ENCODE measurements at regions not wholly inside any gene's neighbourhood (a gene's known extent, or its start where the extent isn't known, plus 50 kb on each side); places are given as distances from the start of the nearest gene placed in this dataset.

DNA sequence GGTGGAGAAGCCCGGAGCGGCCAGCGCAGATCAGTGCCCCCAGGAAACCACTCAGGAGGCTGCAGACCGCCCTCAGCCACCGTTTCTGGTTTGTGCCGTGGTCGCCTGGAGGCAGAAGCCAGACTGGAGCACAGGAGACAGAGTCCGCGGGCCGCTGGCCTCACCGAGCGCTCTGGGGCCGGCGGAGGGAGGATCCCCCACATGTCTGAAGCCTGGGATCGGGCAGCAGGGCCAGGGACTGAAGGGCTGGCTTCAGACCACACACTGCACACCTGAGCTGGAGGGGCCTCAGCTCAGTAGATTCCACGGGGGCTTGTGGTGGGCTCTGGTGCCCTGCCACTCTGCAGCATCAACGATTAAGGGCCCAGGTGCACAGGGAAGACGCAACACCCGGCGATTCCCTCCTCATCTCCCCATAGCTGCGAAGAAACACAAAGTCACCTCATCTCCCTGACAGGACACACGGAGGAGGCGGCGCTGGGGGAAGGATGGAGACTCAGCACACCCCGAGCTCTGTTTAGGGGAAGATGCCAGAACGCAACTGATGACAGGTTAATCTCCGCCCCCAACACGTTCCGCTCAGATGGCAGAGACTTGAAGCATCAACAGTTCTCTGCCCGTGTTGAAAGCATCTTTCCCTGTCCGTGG, 408.1 kb downstream of the GALR1 start:
- no peak for TF ChIP-seq CTCF (IDR thresholded peaks at IDR 0.05; ENCODE audit: low read length, missing control alignments)
- no peak overlapping the region for H3K4me3 ChIP-seq (replicated peaks; ENCODE audit: low read depth, low read length)
- no peak for DNase-seq (ENCODE audit: low read depth)

DNA sequence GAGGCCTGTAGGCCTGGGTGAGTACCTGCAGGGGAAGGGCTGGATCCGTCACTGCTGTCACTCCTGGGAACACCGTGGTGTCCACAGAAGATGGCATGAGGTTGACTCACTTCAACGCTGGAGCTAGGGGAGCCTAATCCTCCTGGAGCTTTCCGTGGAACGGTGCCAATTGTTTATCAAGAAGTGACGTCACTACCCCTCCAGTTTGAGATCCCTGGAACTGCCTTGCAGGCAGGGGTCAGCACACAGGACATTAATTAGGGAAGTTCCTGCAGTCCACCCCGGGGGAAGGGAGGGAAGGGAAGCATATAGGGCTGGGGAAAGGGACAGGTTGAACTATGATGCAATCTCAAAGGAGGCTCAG, 408.6 kb downstream of the GALR1 start:
- no peak overlapping the region for H3K4me3 ChIP-seq (replicated peaks; ENCODE audit: low read depth, low read length)
- no peak for DNase-seq (ENCODE audit: low read depth)
- no peak for TF ChIP-seq CTCF (IDR thresholded peaks at IDR 0.05; ENCODE audit: low read length, missing control alignments)

- H3K4me3 ChIP-seq (replicated peaks; ENCODE audit: low read depth, low read length), result no peak overlapping the region
- TF ChIP-seq CTCF (IDR thresholded peaks at IDR 0.05; ENCODE audit: low read length, missing control alignments), result no peak
- no peak for DNase-seq (ENCODE audit: low read depth)
Measured at GRCh38 chr18:77658751-77659448, 409.3 kb downstream of the GALR1 start.

- no peak for DNase-seq (ENCODE audit: low read depth)
- TF ChIP-seq CTCF (IDR thresholded peaks at IDR 0.05; ENCODE audit: low read length, missing control alignments), result no peak
- H3K4me3 ChIP-seq (replicated peaks; ENCODE audit: low read depth, low read length), result no peak overlapping the region
Measured at GRCh38 chr18:77666613-77667012, 417.0 kb downstream of the GALR1 start.

GRCh38 chr18:77668219-77668618, 418.6 kb downstream of the GALR1 start:
- no peak overlapping the region for H3K4me3 ChIP-seq (replicated peaks; ENCODE audit: low read depth, low read length)
- no peak for DNase-seq (ENCODE audit: low read depth)
- no peak for TF ChIP-seq CTCF (IDR thresholded peaks at IDR 0.05; ENCODE audit: low read length, missing control alignments)

DNA sequence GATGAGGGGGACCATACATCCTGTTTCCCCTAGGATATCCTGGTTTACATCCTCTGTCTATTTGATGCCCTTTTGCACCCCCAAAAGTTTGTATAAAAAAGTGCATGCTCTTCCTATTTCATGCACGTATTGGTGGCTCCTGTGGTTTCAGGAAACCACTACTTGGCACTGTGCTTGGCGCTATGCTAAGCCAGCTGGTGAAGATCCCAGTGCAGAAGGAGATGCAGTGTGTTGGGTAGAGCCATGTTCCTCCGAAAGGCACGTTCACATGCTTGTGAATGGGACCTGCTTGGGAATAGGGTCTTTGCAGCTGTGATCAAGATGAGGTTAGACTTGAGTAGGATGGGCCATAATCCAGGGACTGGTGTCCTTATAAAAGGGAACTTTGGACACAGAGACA, 419.7 kb downstream of the GALR1 start:
- no peak for DNase-seq (ENCODE audit: low read depth)
- no peak for TF ChIP-seq CTCF (IDR thresholded peaks at IDR 0.05; ENCODE audit: low read length, missing control alignments)
- H3K4me3 ChIP-seq (replicated peaks; ENCODE audit: low read depth, low read length), result no peak overlapping the region

Data from fibroblast of pulmonary artery (primary cell).